ENCODE measurements at regions not wholly inside any gene's neighbourhood (a gene's known extent, or its start where the extent isn't known, plus 50 kb on each side); places are given as distances from the start of the nearest gene placed in this dataset.

GRCh38 chr5:169410996-169411783, 110.3 kb upstream of the SLIT3 start:
- TF ChIP-seq CTCF (IDR thresholded peaks at IDR 0.05) (no peak), EZH2 (IDR thresholded peaks at IDR 0.05; ENCODE audit: borderline replicate concordance, insufficient read depth, low read depth, low read length, poor library complexity, severe bottlenecking) (no peak)

Measured in B cell (primary cell).